ENCODE measurements at regions not wholly inside any gene's neighbourhood (a gene's known extent, or its start where the extent isn't known, plus 50 kb on each side); places are given as distances from the start of the nearest gene placed in this dataset.

- Histone ChIP-seq H3K27me3 (no peaks in the 10 kb centered on the region), H3K27ac (no peak overlapping the region), H3K9me3 (no peaks in the 10 kb centered on the region), H3K4me1 (no peaks in the 10 kb centered on the region), H3K36me3 (no peaks in the 10 kb centered on the region), H3K4me3 (no peak overlapping the region)
- TF ChIP-seq CTCF (IDR thresholded peaks at IDR 0.05) (no peak), POLR2A (IDR thresholded peaks at IDR 0.05) (no peak)
- no peak for DNase-seq
These were observed 548.5 kb downstream of the DTWD2 start for GRCh38 chr5:118439831-118440230.

DNA sequence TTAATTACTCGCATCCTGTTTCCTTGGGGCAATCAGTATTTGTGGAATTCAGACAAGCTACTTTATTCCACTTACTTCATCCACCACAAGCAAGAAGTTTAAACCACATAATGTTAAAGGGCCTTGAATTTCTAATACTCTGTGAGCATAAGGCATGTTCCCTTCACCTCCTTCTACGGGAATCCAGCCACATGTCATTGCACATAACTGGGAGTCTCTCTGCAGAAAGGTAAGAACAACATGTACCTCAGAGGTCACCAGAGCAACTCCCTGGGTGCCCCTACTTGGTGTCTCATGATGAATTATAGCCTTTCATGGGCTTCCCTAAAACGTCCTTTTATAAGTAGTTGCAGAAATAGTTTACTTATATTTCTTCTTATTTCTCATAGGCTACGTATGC is 553.2 kb downstream of the DTWD2 start:
- H3K36me3 ChIP-seq = no peaks in the 10 kb centered on the region
- no peak for DNase-seq
- no peak overlapping the region for H3K27ac ChIP-seq
- no peaks in the 10 kb centered on the region for H3K4me1 ChIP-seq
- no peaks in the 10 kb centered on the region for H3K27me3 ChIP-seq
- H3K9me3 ChIP-seq = no peaks in the 10 kb centered on the region
- TF ChIP-seq POLR2A (IDR thresholded peaks at IDR 0.05) (no peak), CTCF (IDR thresholded peaks at IDR 0.05) (no peak)
- H3K4me3 ChIP-seq = no peak overlapping the region

DNA sequence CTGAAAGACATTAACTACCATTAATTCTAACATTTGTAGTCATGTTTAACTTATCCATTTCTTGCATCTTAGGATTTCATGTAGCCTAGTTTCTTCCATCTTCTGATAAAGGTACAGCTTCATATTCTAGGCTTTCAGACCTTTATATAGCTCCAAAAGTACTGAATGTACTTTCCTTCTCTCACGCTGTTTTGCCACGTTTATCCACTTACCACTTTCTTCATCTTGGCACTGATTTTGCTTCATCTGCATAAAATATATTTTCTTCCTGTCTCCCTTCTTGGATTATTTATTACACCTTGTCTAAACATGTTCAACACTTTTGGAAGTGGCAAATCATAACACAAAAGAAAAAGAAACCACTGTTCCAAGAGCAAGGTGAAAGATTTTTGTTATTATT is 553.8 kb downstream of the DTWD2 start:
- Histone ChIP-seq H3K27me3 (no peaks in the 10 kb centered on the region), H3K4me1 (no peaks in the 10 kb centered on the region), H3K36me3 (no peaks in the 10 kb centered on the region), H3K9me3 (no peaks in the 10 kb centered on the region), H3K27ac (no peak overlapping the region), H3K4me3 (no peak overlapping the region)
- no peak for TF ChIP-seq CTCF (IDR thresholded peaks at IDR 0.05)
- TF ChIP-seq POLR2A (IDR thresholded peaks at IDR 0.05) = no peak
- DNase-seq = no peak

DNA sequence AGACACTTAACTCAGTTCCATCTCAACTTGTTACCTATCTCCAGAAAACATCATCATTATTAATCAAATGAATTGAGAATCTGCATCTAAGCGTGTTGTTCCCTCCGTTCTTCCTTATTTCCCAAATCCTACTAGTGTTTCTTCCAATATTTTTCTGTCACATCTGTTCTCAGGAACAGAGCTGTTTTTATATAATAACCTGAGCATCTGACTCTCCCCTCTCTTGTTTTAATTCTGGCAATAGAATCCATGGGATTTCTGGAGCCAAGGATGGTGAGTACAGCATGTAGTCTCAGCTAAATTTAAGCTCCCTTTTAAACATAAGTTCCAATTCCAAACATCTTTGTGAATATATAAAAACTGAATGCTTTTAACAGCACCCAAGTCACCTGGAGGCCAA is 558.3 kb downstream of the DTWD2 start:
- Histone ChIP-seq H3K36me3 (no peaks in the 10 kb centered on the region), H3K9me3 (no peaks in the 10 kb centered on the region), H3K27ac (no peak overlapping the region), H3K27me3 (no peaks in the 10 kb centered on the region), H3K4me3 (no peak overlapping the region), H3K4me1 (no peaks in the 10 kb centered on the region)
- TF ChIP-seq POLR2A (IDR thresholded peaks at IDR 0.05) (no peak), CTCF (IDR thresholded peaks at IDR 0.05) (no peak)
- no peak for DNase-seq

- Histone ChIP-seq H3K9me3 (no peaks in the 10 kb centered on the region), H3K27ac (no peak overlapping the region), H3K4me3 (no peak overlapping the region), H3K4me1 (no peaks in the 10 kb centered on the region), H3K36me3 (no peaks in the 10 kb centered on the region), H3K27me3 (no peaks in the 10 kb centered on the region)
- DNase-seq = no peak
- TF ChIP-seq POLR2A (IDR thresholded peaks at IDR 0.05) = no peak
- no peak for TF ChIP-seq CTCF (IDR thresholded peaks at IDR 0.05)
These were observed 580.4 kb downstream of the DTWD2 start for GRCh38 chr5:118407958-118408357.

GRCh38 chr5:118405650-118406061 is 582.7 kb downstream of the DTWD2 start:
- H3K4me1 ChIP-seq = no peaks in the 10 kb centered on the region
- no peaks in the 10 kb centered on the region for H3K9me3 ChIP-seq
- no peak for DNase-seq
- no peak overlapping the region for H3K4me3 ChIP-seq
- no peaks in the 10 kb centered on the region for H3K36me3 ChIP-seq
- no peaks in the 10 kb centered on the region for H3K27me3 ChIP-seq
- TF ChIP-seq POLR2A (IDR thresholded peaks at IDR 0.05) (no peak), CTCF (IDR thresholded peaks at IDR 0.05) (no peak)
- H3K27ac ChIP-seq = no peak overlapping the region

All from Peyer's patch (tissue), 4 donors.